ENCODE measurements at regions not wholly inside any gene's neighbourhood (a gene's known extent, or its start where the extent isn't known, plus 50 kb on each side); places are given as distances from the start of the nearest gene placed in this dataset.

- ChIA-PET CTCF (no interaction called here), POLR2A (no interaction called here), RAD21 (ENCODE audit: low non-redundant PET in 1 of 2, low total read pairs in 2 of 2, uncharacterized antibody in 2 of 2, unreplicated experiment in 2 of 2) (no interaction called here)
- TF ChIP-seq SP1 (IDR thresholded peaks at IDR 0.05; ENCODE audit: low read depth) (no peak), EZH2phosphoT487 (IDR thresholded peaks at IDR 0.05; ENCODE audit: borderline replicate concordance) (no peak), CTCF (IDR thresholded peaks at IDR 0.05 in 2 of 3, conservative IDR thresholded peaks at IDR 0.05 in 1 of 3; ENCODE audit: borderline replicate concordance in 1 of 3, insufficient read depth in 1 of 3, low read depth in 2 of 3, low read length in 2 of 3) (no peak), POLR2AphosphoS5 (IDR thresholded peaks at IDR 0.05; ENCODE audit: low read depth, low read length) (no peak), ZFX (IDR thresholded peaks at IDR 0.05) (no peak), CBX3 (IDR thresholded peaks at IDR 0.05; ENCODE audit: low read depth) (no peak), ELF1 (IDR thresholded peaks at IDR 0.05; ENCODE audit: borderline replicate concordance, low read depth) (no peak), RAD21 (IDR thresholded peaks at IDR 0.05; ENCODE audit: low read depth) (no peak), FOSL1 (IDR thresholded peaks at IDR 0.05; ENCODE audit: low read depth) (no peak), YY1 (IDR thresholded peaks at IDR 0.05; ENCODE audit: extremely low read depth, insufficient replicate concordance, low read depth, low read length) (no peak), EGR1 (IDR thresholded peaks at IDR 0.05; ENCODE audit: low read depth) (no peak), ZNF274 (IDR thresholded peaks at IDR 0.05; ENCODE audit: low read depth, low read length) (no peak), JUND (IDR thresholded peaks at IDR 0.05) (no peak), SRF (IDR thresholded peaks at IDR 0.05; ENCODE audit: low read depth) (no peak), REST (IDR thresholded peaks at IDR 0.05; ENCODE audit: low read depth) (no peak), MAX (IDR thresholded peaks at IDR 0.05) (no peak), SIN3A (IDR thresholded peaks at IDR 0.05; ENCODE audit: low read depth) (no peak)
- TF ChIP-seq, protein P1, sequence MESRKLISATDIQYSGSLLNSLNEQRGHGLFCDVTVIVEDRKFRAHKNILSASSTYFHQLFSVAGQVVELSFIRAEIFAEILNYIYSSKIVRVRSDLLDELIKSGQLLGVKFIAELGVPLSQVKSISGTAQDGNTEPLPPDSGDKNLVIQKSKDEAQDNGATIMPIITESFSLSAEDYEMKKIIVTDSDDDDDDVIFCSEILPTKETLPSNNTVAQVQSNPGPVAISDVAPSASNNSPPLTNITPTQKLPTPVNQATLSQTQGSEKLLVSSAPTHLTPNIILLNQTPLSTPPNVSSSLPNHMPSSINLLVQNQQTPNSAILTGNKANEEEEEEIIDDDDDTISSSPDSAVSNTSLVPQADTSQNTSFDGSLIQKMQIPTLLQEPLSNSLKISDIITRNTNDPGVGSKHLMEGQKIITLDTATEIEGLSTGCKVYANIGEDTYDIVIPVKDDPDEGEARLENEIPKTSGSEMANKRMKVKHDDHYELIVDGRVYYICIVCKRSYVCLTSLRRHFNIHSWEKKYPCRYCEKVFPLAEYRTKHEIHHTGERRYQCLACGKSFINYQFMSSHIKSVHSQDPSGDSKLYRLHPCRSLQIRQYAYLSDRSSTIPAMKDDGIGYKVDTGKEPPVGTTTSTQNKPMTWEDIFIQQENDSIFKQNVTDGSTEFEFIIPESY (IDR thresholded peaks at IDR 0.05; ENCODE audit: extremely low read depth, insufficient replicate concordance, low read length) = no peak
- no peak overlapping the region for H3K4me2 ChIP-seq (ENCODE audit: low read length)
- no peak overlapping the region for H3K9ac ChIP-seq (ENCODE audit: low read length)
- H3K4me3 ChIP-seq (replicated peaks in 1 of 2; ENCODE audit: low read depth in 1 of 2, low read length in 2 of 2) = no peak overlapping the region
- no peaks in the 10 kb centered on the region for H4K20me1 ChIP-seq (ENCODE audit: insufficient read depth)
- DNase-seq (ENCODE audit: low read depth, low spot score) (no peak), ATAC-seq (no peak)
- no peaks in the 10 kb centered on the region for H3K36me3 ChIP-seq (ENCODE audit: control insufficient read depth in 1 of 2, insufficient read depth in 2 of 2, low read length in 2 of 2)
- H3K27ac ChIP-seq (ENCODE audit: low read depth, low read length) = no peak overlapping the region
- no peaks in the 10 kb centered on the region for H3K27me3 ChIP-seq (ENCODE audit: insufficient read depth, low read length)
- intact Hi-C loops (cut with micrococcal nuclease) = no loop called here
- no peaks in the 10 kb centered on the region for H3K9me3 ChIP-seq (ENCODE audit: control insufficient read depth in 1 of 2, insufficient read depth in 1 of 2, low read depth in 1 of 2, low read length in 2 of 2)
- H3K79me2 ChIP-seq (ENCODE audit: insufficient read depth, low read length) = no peaks in the 10 kb centered on the region
- no peaks in the 10 kb centered on the region for H3K9me2 ChIP-seq (ENCODE audit: insufficient read depth)
- H3K4me1 ChIP-seq (ENCODE audit: control insufficient read depth in 1 of 2, insufficient read depth in 2 of 2, low read length in 2 of 2) = no peaks in the 10 kb centered on the region
- BruUV-seq (replicated peaks) = no TSS peak
- no peak overlapping the region for H2AFZ ChIP-seq (ENCODE audit: low read depth, low read length, poor library complexity, severe bottlenecking)
Observed at GRCh38 chr6:43963203-43963602, 164.0 kb downstream of the MRPL14 start.

Data from HCT116 (cell line).